ENCODE measurements at regions not wholly inside any gene's neighbourhood (a gene's known extent, or its start where the extent isn't known, plus 50 kb on each side); places are given as distances from the start of the nearest gene placed in this dataset.
A peak's percentile ranks its signal among the peaks of the same experiment; 100 is the strongest.

DNA sequence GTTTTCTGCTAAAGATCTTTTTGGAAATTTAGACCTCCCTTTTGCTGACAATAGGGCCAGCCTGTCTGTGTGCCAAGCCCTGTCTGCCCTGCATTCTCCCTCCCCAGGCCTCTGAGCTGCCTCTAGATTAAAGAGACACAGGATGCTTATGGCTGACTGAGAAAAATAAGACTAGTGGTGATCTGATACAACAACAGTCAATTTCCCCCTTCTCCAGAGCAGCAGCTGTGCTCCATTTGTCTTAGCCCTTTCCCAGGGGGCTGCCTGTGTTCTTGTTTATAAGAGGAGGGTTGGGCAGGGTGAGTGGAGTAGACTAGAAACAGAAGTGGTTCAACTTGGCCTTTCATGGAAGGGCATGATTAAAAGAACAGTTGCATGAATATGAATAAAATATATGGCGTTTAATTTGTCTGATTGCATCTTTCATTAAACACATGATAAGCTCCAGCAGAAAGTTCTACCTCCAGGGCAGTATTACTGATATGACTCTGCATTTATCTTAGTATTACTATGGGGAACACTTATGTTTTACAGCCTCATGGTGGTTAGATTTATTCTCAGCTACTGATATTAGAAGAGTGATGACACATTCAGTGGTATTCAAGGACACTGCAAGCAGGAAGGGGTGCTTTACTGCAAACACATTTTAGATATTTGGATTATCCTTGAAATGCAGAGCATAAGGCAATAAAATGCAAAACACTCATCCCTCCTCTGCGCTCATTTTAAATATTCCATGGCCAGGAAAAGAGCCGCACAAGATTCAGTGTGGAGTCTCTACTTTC lies 150.2 kb upstream of the CLEC14A start:
- no CpG with 5 or more reads among the region's 3 CpGs for WGBS (ENCODE audit: insufficient coverage)
- H3K27ac ChIP-seq (ENCODE audit: low read depth, low read length), result no peak overlapping the region
- peak in 3 of 6 donors; percentile 26 to 92 (median 31) for DNase-seq (ENCODE audit: low read depth in 4 of 6, low spot score in 6 of 6)

DNA sequence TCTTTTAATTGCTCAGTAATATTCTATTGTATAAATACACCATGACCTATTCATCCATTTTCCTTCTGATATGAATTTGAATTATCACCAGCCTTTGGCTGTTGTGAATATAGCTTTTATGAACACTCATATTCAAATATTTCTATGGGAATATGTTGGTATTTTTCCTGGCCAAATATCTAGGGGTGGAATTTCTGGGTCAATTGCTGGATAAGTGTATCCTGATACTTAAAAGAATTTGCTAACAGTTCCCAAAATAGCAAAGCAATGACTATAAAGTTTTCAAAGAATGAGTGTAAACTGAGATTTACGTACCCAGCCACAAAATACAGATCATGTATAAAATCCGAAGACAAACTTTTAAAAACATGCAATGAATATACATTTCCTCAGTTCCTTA lies 148.7 kb upstream of the CLEC14A start:
- no peak overlapping the region for H3K4me3 ChIP-seq (ENCODE audit: low read depth, low read length)

More for the DNA sequence above, 150.2 kb upstream of the CLEC14A start:
- H3K27me3 ChIP-seq (ENCODE audit: control insufficient read depth, insufficient read depth, low read length), result no peaks in the 10 kb centered on the region
- no peaks in the 10 kb centered on the region for H3K36me3 ChIP-seq (ENCODE audit: control insufficient read depth, insufficient read depth, low read length)
- H3K9me3 ChIP-seq (ENCODE audit: control insufficient read depth, insufficient read depth, low read length), result no peaks in the 10 kb centered on the region
- H3K4me3 ChIP-seq (ENCODE audit: low read depth, low read length), result no peak overlapping the region
- peaks cover 3% of the 10 kb centered on the region for H3K4me1 ChIP-seq (ENCODE audit: control insufficient read depth, insufficient read depth, low read length)

GRCh38 chr14:38404100-38404541 lies 148.2 kb upstream of the CLEC14A start:
- DNase-seq (ENCODE audit: low read depth in 4 of 6, low spot score in 6 of 6), result no peak
- H3K36me3 ChIP-seq (ENCODE audit: control insufficient read depth, insufficient read depth, low read length), result no peaks in the 10 kb centered on the region
- H3K27ac ChIP-seq (ENCODE audit: low read depth, low read length), result no peak overlapping the region
- no CpG with 5 or more reads among the region's 1 CpG for WGBS (ENCODE audit: insufficient coverage)
- H3K9me3 ChIP-seq (ENCODE audit: control insufficient read depth, insufficient read depth, low read length), result no peaks in the 10 kb centered on the region
- H3K4me1 ChIP-seq (ENCODE audit: control insufficient read depth, insufficient read depth, low read length), result peaks cover 3% of the 10 kb centered on the region
- H3K4me3 ChIP-seq (ENCODE audit: low read depth, low read length), result no peak overlapping the region
- no peaks in the 10 kb centered on the region for H3K27me3 ChIP-seq (ENCODE audit: control insufficient read depth, insufficient read depth, low read length)

More for the DNA sequence above, 148.7 kb upstream of the CLEC14A start:
- Histone ChIP-seq H3K27ac (ENCODE audit: low read depth, low read length) (no peak overlapping the region), H3K4me1 (ENCODE audit: control insufficient read depth, insufficient read depth, low read length) (peaks cover 3% of the 10 kb centered on the region), H3K9me3 (ENCODE audit: control insufficient read depth, insufficient read depth, low read length) (no peaks in the 10 kb centered on the region), H3K36me3 (ENCODE audit: control insufficient read depth, insufficient read depth, low read length) (no peaks in the 10 kb centered on the region), H3K27me3 (ENCODE audit: control insufficient read depth, insufficient read depth, low read length) (no peaks in the 10 kb centered on the region)
- no peak for DNase-seq (ENCODE audit: low read depth in 4 of 6, low spot score in 6 of 6)
- WGBS (ENCODE audit: insufficient coverage), result no CpG with 5 or more reads among the region's 2 CpGs

DNA sequence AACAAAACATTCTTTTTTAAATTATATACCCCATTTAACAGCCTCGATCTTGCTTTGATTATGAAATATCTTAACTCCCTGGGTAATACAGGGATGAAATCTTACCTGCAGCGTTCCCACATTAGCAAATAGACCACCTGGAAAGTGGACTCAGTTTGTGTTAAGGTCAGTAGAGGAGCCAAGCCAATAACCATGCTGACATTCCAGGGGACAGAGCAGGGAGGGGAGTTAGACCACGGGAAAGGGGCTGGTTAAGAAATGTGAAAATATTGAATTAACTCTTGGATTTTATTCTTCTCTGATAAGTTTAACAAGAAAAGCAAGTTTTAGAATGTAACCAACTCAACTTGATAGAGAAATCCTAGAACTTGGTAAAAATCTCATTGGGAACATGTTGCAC lies 144.9 kb upstream of the CLEC14A start:
- WGBS (ENCODE audit: insufficient coverage), result no CpG with 5 or more reads among the region's 3 CpGs
- Histone ChIP-seq H3K36me3 (ENCODE audit: control insufficient read depth, insufficient read depth, low read length) (no peaks in the 10 kb centered on the region), H3K4me3 (ENCODE audit: low read depth, low read length) (no peak overlapping the region), H3K27me3 (ENCODE audit: control insufficient read depth, insufficient read depth, low read length) (no peaks in the 10 kb centered on the region), H3K27ac (ENCODE audit: low read depth, low read length) (no peak overlapping the region), H3K4me1 (ENCODE audit: control insufficient read depth, insufficient read depth, low read length) (peaks cover 1% of the 10 kb centered on the region), H3K9me3 (ENCODE audit: control insufficient read depth, insufficient read depth, low read length) (no peaks in the 10 kb centered on the region)
- DNase-seq (ENCODE audit: low read depth in 4 of 6, low spot score in 6 of 6), result no peak

GRCh38 chr14:38399652-38400051 lies 143.8 kb upstream of the CLEC14A start:
- H3K4me1 ChIP-seq (ENCODE audit: control insufficient read depth, insufficient read depth, low read length), result no peaks in the 10 kb centered on the region
- H3K4me3 ChIP-seq (ENCODE audit: low read depth, low read length), result no peak overlapping the region
- DNase-seq (ENCODE audit: low read depth in 4 of 6, low spot score in 6 of 6), result no peak
- no peaks in the 10 kb centered on the region for H3K9me3 ChIP-seq (ENCODE audit: control insufficient read depth, insufficient read depth, low read length)
- no peaks in the 10 kb centered on the region for H3K27me3 ChIP-seq (ENCODE audit: control insufficient read depth, insufficient read depth, low read length)
- H3K36me3 ChIP-seq (ENCODE audit: control insufficient read depth, insufficient read depth, low read length), result no peaks in the 10 kb centered on the region
- WGBS (ENCODE audit: insufficient coverage), result no CpG with 5 or more reads among the region's 2 CpGs
- no peak overlapping the region for H3K27ac ChIP-seq (ENCODE audit: low read depth, low read length)

DNA sequence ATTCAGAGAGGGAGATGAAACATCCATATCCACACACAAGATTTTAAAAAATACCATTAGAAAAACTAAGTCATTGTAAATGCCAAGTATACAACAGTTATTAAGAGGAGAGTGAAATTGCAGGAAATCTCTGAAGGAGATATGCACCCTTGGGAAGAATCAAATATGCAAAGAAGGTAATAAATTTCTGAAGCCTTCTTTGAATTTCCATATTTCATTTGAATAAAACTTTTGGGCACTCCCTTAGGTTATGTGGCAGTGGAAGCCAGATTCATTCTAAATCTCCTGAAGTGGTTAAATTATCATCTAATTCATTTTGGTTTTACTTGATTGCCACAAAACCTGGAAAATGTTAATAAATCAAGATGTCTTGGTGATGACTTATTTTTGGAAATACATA lies 138.9 kb upstream of the CLEC14A start:
- no peak overlapping the region for H3K27ac ChIP-seq (ENCODE audit: low read depth, low read length)
- H3K36me3 ChIP-seq (ENCODE audit: control insufficient read depth, insufficient read depth, low read length), result no peaks in the 10 kb centered on the region
- no peaks in the 10 kb centered on the region for H3K9me3 ChIP-seq (ENCODE audit: control insufficient read depth, insufficient read depth, low read length)
- H3K27me3 ChIP-seq (ENCODE audit: control insufficient read depth, insufficient read depth, low read length), result no peaks in the 10 kb centered on the region
- DNase-seq (ENCODE audit: low read depth in 4 of 6, low spot score in 6 of 6), result no peak
- no peaks in the 10 kb centered on the region for H3K4me1 ChIP-seq (ENCODE audit: control insufficient read depth, insufficient read depth, low read length)
- no peak overlapping the region for H3K4me3 ChIP-seq (ENCODE audit: low read depth, low read length)

DNA sequence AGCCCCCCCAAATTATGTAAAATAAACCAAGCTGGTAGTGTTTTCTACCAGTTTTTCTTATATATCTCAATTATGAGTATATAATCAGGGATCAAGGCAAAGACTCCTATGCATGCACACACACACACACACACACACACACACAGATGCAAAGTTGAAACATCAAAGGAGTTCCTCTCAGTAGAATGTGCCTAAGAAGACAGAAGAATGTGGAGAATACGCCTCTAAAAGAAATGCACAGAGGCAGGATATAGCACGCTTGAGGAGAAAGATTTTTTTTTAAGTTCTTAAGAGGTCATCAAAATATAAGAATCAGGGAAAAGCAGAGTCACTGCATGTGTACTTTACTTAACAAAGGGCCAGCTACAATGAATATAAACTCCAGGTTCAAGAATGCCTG lies 138.2 kb upstream of the CLEC14A start:
- no peak overlapping the region for H3K4me3 ChIP-seq (ENCODE audit: low read depth, low read length)
- WGBS (ENCODE audit: insufficient coverage), result 60% methylated on average over 1 of the region's 2 CpGs
- H3K9me3 ChIP-seq (ENCODE audit: control insufficient read depth, insufficient read depth, low read length), result no peaks in the 10 kb centered on the region
- no peaks in the 10 kb centered on the region for H3K27me3 ChIP-seq (ENCODE audit: control insufficient read depth, insufficient read depth, low read length)
- no peaks in the 10 kb centered on the region for H3K36me3 ChIP-seq (ENCODE audit: control insufficient read depth, insufficient read depth, low read length)
- no peak for DNase-seq (ENCODE audit: low read depth in 4 of 6, low spot score in 6 of 6)
- no peaks in the 10 kb centered on the region for H3K4me1 ChIP-seq (ENCODE audit: control insufficient read depth, insufficient read depth, low read length)
- no peak overlapping the region for H3K27ac ChIP-seq (ENCODE audit: low read depth, low read length)

- no peaks in the 10 kb centered on the region for H3K4me1 ChIP-seq (ENCODE audit: control insufficient read depth, insufficient read depth, low read length)
- H3K27me3 ChIP-seq (ENCODE audit: control insufficient read depth, insufficient read depth, low read length), result no peaks in the 10 kb centered on the region
- no peak overlapping the region for H3K4me3 ChIP-seq (ENCODE audit: low read depth, low read length)
- no peaks in the 10 kb centered on the region for H3K9me3 ChIP-seq (ENCODE audit: control insufficient read depth, insufficient read depth, low read length)
- no peak for DNase-seq (ENCODE audit: low read depth in 4 of 6, low spot score in 6 of 6)
- H3K27ac ChIP-seq (ENCODE audit: low read depth, low read length), result no peak overlapping the region
- no peaks in the 10 kb centered on the region for H3K36me3 ChIP-seq (ENCODE audit: control insufficient read depth, insufficient read depth, low read length)
Observed at GRCh38 chr14:38391334-38391733, 135.4 kb upstream of the CLEC14A start.

DNA sequence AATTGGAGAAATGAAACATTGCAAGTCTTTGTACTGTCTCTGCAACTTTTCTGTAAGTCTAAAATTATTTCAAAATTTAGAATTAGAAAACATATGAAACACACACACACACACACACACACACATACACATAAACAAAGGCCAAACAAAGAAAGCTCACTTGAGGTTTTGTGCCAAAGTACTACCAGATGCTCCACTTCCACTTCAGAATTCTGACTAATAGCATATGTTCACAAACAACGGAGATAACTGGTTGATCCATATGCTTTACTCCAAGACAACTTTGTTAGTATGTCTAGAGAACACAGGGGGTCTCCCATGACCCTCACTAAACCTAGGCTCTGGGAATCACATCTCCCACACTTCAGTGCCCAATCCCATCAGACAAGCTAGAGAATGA lies 133.8 kb upstream of the CLEC14A start:
- Histone ChIP-seq H3K36me3 (ENCODE audit: control insufficient read depth, insufficient read depth, low read length) (no peaks in the 10 kb centered on the region), H3K9me3 (ENCODE audit: control insufficient read depth, insufficient read depth, low read length) (no peaks in the 10 kb centered on the region), H3K27ac (ENCODE audit: low read depth, low read length) (no peak overlapping the region), H3K4me1 (ENCODE audit: control insufficient read depth, insufficient read depth, low read length) (no peaks in the 10 kb centered on the region), H3K4me3 (ENCODE audit: low read depth, low read length) (no peak overlapping the region), H3K27me3 (ENCODE audit: control insufficient read depth, insufficient read depth, low read length) (no peaks in the 10 kb centered on the region)
- 75% methylated on average over 1 of the region's 1 CpG for WGBS (ENCODE audit: insufficient coverage)
- peak in 1 of 6 donors; percentile 12 for DNase-seq (ENCODE audit: low read depth in 4 of 6, low spot score in 6 of 6)

- no peak overlapping the region for H3K4me3 ChIP-seq (ENCODE audit: low read depth, low read length)
- H3K27ac ChIP-seq (ENCODE audit: low read depth, low read length), result no peak overlapping the region
- DNase-seq (ENCODE audit: low read depth in 4 of 6, low spot score in 6 of 6), result no peak
- no peaks in the 10 kb centered on the region for H3K4me1 ChIP-seq (ENCODE audit: control insufficient read depth, insufficient read depth, low read length)
- H3K36me3 ChIP-seq (ENCODE audit: control insufficient read depth, insufficient read depth, low read length), result no peaks in the 10 kb centered on the region
- WGBS (ENCODE audit: insufficient coverage), result 33% methylated on average over 1 of the region's 2 CpGs
- H3K27me3 ChIP-seq (ENCODE audit: control insufficient read depth, insufficient read depth, low read length), result no peaks in the 10 kb centered on the region
- H3K9me3 ChIP-seq (ENCODE audit: control insufficient read depth, insufficient read depth, low read length), result no peaks in the 10 kb centered on the region
Observed at GRCh38 chr14:38387821-38388220, 131.9 kb upstream of the CLEC14A start.

Data from spinal cord (tissue), 9 donors.